ENCODE measurements at regions not wholly inside any gene's neighbourhood (a gene's known extent, or its start where the extent isn't known, plus 50 kb on each side); places are given as distances from the start of the nearest gene placed in this dataset.

- in situ Hi-C loops (cut with HindIII; ENCODE audit: low sequenced_read_pairs), result no loop called here
These were observed 366.1 kb downstream of the PCNX1 start for GRCh38 chr14:71273366-71273765.

DNA sequence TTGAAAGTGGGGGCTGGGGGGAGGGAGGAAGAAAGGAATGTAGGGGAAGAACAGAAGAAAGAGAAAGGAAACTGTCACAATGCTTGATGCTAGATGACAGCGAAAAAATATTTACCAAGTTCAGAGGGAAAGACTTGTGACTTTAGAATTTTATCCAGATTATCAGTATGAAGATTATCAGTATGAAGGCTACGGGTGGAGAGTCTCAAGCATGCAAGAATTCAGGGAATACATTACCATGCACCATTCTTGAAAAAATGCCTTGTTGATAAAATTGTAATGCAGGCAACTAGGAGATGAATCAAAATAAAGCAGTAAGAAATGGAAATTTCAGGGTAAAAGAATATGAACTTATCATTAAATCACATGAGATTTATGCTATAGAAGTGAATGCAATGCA lies 376.8 kb downstream of the PCNX1 start:
- in situ Hi-C loops (cut with HindIII; ENCODE audit: low sequenced_read_pairs), result no loop called here

- in situ Hi-C loops (cut with HindIII; ENCODE audit: low sequenced_read_pairs), result no loop called here
These were observed 378.9 kb downstream of the PCNX1 start for GRCh38 chr14:71286126-71286525.

DNA sequence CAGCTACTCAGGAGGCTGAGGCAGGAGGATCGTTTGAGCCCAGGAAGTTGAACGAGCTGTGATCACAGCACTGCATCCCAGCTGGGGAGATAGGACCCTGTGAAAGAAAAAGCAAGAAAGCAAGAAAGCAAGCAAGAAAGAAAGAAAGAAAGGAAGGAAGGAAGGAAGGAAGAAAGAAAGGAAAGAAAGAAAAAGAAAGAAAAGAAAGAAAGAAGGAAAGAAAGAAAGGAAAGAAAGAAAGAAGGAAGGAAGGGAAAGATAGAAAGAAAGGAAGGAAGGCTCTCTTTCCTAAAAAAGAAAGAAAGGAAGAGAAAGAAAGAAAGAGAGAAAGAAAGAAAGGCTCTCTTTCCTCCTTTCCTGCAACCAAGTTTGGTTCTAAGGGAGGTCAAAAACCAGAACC lies 380.3 kb downstream of the PCNX1 start:
- in situ Hi-C loops (cut with HindIII; ENCODE audit: low sequenced_read_pairs), result no loop called here

DNA sequence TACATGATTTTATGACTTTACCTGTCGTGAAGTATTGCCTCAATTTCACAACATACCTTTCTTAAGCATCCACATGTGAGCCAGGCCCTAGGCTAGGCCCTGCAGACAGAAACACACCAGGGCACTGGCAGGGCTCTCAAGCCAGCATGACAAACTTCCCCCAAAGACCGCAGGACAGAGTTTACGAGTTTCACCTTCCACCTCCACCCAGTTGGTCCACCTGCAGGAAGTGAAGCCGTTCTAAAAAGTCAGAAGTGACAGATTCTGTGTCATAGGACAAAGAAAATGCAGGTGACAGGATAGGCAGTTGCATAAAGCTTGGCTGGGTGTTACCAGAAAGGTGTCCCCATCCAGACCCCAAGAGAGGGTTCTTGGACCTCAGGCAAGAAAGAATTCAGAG lies 382.3 kb downstream of the PCNX1 start:
- in situ Hi-C loops (cut with HindIII; ENCODE audit: low sequenced_read_pairs), result no loop called here

DNA sequence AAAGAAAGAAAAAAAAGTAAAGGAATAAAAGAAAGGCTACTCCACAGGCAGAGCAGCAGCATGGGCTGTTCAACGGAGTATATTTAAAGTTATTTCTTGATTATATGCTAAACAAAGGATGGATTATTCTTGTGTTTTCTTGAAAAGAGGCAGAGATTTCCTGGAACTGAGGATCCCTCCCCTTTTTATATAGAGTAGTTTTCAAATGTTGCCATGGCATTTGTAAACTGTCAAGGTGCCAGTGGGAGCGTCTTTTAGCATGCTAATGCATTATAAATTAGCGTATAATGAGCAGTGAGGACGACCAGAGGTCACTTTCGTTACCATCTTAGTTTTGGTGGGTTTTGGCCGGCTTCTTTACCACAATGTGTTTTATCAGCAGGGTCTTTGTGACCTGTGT lies 383.0 kb downstream of the PCNX1 start:
- in situ Hi-C loops (cut with HindIII; ENCODE audit: low sequenced_read_pairs), result no loop called here

GRCh38 chr14:71290960-71291466 lies 383.8 kb downstream of the PCNX1 start:
- in situ Hi-C loops (cut with HindIII; ENCODE audit: low sequenced_read_pairs), result no loop called here

DNA sequence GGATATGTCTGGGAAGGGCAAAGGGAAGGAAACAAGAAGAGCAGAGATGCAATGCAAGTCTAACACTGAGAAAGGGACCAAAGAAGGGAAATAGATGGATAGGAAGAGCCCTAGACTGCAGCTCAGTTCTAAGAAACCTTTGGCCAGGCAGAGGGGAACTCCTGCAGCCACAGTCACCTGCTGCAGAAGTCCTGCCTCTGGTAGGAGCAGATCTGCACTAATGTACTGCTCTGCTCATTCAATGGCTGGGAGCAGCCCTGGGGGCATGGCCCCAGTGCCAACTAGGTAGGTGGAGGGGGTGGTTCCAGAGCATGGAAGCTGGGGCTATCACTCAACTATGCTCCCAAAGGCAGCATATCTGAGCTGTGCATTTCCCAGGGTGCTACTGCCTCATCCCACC lies 388.9 kb downstream of the PCNX1 start:
- in situ Hi-C loops (cut with HindIII; ENCODE audit: low sequenced_read_pairs), result no loop called here

DNA sequence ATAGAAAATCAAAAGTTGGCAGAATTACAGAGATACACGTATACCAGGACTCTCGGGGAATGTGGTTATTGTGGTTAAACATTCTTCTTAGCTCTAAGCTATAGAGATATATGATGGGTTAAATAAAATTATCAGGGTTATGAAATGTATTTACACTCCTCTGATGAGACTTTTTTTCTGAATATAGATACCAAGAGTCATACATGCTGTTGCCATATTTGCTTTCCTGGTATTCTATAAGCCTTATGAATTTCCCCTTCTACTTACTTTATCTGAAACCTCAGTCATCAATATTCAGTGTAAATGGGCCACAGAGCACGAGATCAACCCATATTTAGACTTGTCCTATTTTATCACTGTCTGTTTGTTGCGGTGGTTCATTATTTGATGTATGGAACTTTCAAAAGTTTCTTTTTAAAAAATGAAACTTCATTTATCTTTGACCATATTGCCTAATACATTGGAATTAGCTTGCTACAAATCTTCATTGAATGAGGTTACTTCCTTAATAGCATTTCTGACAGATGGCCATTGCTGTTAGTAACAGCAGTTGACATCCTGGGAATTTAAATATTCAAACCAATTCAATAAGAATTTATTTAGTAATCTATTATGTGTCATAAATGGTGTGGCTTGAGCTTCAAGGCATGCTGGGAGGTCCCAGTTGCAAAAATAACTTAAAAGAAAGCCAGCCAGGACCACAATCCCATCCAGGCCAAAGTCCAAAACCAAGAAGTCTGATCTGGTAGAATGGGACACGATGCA lies 393.5 kb downstream of the PCNX1 start:
- in situ Hi-C loops (cut with HindIII; ENCODE audit: low sequenced_read_pairs), result no loop called here

DNA sequence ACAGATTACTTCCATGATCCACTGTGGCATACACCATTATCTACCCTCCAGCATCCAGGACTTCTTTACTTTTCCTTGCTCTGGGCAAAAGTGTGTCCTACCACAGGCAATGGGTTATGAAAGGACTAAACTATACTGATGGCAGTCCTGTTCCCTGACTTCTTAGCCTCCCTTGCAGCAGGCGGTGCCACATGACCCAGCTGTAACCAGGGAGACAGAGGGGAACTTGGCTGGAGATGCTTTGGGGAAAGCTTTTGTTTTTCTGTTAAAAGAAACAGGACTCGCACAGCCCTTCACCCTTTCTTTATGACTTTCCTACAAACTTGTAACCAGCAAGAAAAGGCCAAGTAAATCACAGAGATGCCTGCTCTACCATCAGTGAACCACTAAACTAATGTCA lies 394.4 kb downstream of the PCNX1 start:
- in situ Hi-C loops (cut with HindIII; ENCODE audit: low sequenced_read_pairs), result no loop called here

GRCh38 chr14:71304690-71305089 lies 397.4 kb downstream of the PCNX1 start:
- in situ Hi-C loops (cut with HindIII; ENCODE audit: low sequenced_read_pairs), result no loop called here

DNA sequence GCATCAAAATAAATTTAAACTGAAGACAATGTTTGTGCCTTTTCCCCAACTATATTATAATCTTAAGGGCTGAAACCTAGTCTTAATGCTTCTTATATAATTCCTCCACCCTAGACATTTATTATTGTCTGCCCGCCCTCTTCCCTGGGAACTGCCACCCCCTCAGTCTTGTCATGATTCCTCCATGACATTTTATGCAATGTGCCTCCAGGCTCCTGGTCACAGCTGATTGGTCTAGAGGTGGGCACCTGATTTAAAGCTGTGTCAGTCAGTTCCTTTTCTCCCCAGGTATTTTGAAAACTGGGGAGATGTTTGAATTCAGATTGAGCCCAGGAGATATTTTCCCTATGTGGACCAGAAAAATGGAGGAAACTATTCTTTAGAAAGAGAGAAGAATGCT lies 401.4 kb downstream of the PCNX1 start:
- in situ Hi-C loops (cut with HindIII; ENCODE audit: low sequenced_read_pairs), result no loop called here

DNA sequence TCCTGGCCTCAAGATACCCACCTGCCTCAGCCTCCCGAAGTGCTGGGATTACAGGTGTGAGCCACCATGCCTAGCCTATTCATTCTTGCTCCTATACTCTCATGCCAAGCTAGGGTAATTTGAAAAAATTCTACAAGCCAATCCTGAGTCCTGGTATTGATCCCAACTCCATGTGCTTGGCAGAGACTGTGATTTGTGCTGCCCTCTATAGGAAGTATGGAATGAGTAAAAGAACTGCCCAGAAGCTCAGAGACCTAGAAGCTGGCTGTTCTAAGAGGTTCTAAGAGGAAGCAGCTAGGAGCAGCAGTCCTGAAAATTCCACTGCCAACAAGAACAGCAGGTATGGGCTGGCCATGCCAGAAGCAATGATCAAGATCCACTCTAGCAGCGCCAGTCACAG lies 402.5 kb downstream of the PCNX1 start:
- in situ Hi-C loops (cut with HindIII; ENCODE audit: low sequenced_read_pairs), result no loop called here

- in situ Hi-C loops (cut with HindIII; ENCODE audit: low sequenced_read_pairs), result no loop called here
These were observed 403.8 kb downstream of the PCNX1 start for GRCh38 chr14:71311061-71311460.

GRCh38 chr14:71314717-71315116 lies 407.5 kb downstream of the PCNX1 start:
- in situ Hi-C loops (cut with HindIII; ENCODE audit: low sequenced_read_pairs), result no loop called here

GRCh38 chr14:71317385-71318096 lies 410.3 kb downstream of the PCNX1 start:
- in situ Hi-C loops (cut with HindIII; ENCODE audit: low sequenced_read_pairs), result no loop called here

DNA sequence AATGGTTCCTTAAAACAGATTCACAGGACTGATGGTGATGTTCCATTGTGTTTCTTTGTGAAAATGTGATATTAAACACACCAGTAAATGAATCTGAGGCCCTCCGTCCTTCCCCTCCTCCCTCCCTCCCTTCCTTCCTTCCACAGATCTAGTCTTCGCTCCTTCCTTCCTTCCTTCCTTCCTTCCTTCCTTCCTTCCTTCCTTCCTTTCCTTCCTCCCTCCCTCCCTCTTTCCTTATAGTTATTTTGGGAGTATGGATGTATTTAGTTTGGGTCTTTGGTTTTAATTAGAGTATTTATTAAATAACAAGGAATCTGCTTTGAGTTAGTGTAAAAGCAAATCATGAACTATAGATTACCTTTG lies 410.8 kb downstream of the PCNX1 start:
- in situ Hi-C loops (cut with HindIII; ENCODE audit: low sequenced_read_pairs), result no loop called here

- in situ Hi-C loops (cut with HindIII; ENCODE audit: low sequenced_read_pairs), result no loop called here
These were observed 412.4 kb downstream of the PCNX1 start for GRCh38 chr14:71319666-71320065.

- in situ Hi-C loops (cut with HindIII; ENCODE audit: low sequenced_read_pairs), result no loop called here
These were observed 413.0 kb downstream of the PCNX1 start, which contains the start of gene SIPA1L1 for GRCh38 chr14:71320107-71320733. TSS of gene SIPA1L1 (plus strand) at chr14:71320476.

DNA sequence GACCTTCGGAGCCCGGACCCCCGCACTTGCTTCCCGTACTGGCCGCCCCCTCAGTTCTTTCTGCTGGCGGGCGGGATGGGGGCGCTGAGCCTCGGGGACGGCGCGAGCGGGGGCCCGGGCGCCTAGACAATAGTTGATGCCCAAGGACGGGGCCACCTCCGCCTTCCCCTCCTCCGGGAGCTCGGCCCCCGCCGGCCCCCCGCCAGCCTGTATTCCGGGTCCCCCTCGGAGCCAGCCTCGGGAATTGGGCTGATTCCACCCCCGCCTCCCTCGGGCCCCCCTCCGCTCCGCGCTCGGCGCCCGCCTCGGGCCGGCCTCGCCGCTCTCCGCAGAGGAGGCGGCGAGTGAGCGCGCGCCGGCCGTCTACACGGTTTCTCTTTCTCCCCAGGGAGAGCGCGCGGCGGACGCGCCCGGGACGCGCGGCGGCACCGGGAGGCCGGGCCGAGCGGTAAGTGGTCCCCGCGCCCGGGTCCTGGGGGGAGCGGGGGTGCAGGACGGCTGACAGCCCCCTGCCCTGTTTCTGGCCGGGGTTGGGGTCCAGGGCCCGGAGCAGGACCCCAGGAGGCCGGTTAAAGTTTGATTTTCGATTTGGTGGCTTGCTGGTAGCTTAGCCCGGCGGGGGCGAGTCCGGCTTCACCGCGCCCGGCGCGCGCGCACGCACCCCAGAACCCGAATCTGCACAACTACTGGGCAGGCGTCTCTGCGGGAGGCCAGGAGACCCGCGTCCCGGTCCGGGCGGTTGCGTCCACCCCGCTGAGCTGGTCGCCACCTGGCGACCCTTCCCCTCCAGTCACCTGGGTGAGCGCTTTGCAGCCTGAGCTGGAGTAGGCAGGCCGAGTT lies 413.7 kb downstream of the PCNX1 start:
- in situ Hi-C loops (cut with HindIII; ENCODE audit: low sequenced_read_pairs), result no loop called here
